A549 (cell line): ENCODE measurements at regions not wholly inside any gene's neighbourhood (a gene's known extent, or its start where the extent isn't known, plus 50 kb on each side); places are given as distances from the start of the nearest gene placed in this dataset.

Experiments
- ATAC-seq, 2 experiments: fragments of 200-7000 bp in 1 of 2; fragments of >200 bp in 1 of 2; cut with Nextera tagmentation in 1 of 2; cut with Tn5 transposase in 1 of 2; 3 replicates each; pipeline versions ENCODE4 v1.8.0 to v1.9.1; 2018 to 2020; ENCODE audit warnings: mild to moderate bottlenecking in 1 of 2, moderate library complexity in 1 of 2
- CTCF ChIA-PET: fragments of 300-600 bp; sonication (Branson Sonifier 250); formaldehyde crosslinking; extraction: SDS; loops from one replicate; lab custom pipeline; 2021; ENCODE audit warnings: antibody characterized with exemption, inconsistent platforms; lab: Yijun Ruan, JAX
- POLR2A ChIA-PET: fragments of 350-600 bp; formaldehyde crosslinking; extraction: SDS; loops from one replicate; lab custom pipeline; 2021; ENCODE audit warnings: antibody characterized with exemption, inconsistent platforms; lab: Yijun Ruan, JAX
- DNase-seq, 2 experiments: peaks; one replicate each; pipeline versions ENCODE4 v3.0.0 to v3.0.0-alpha.2; 2011 to 2016; ENCODE audit warnings: low read depth in 1 of 2, low spot score in 1 of 2
- FAIRE-seq: peaks from 2 replicates; lab custom pipeline; 2011; peaks lifted over from hg19 to GRCh38; lab: Jason Lieb, UNC
- H3K27ac ChIP-seq, 2 experiments: fragments of >200 bp; sonication (Bioruptor Twin); formaldehyde crosslinking; 3 replicates each; pipeline ENCODE4 v1.5.1; 2016 to 2017
- H3K4me1 ChIP-seq: fragments of >200 bp; sonication (Bioruptor Twin); formaldehyde crosslinking; 3 replicates; pipeline ENCODE4 v1.6.1; 2016
- H3K4me2 ChIP-seq: fragments of >200 bp; sonication (Bioruptor Twin); formaldehyde crosslinking; 3 replicates; pipeline ENCODE4 v1.6.1; 2016
- H3K4me3 ChIP-seq: fragments of >200 bp; sonication (Bioruptor Twin); formaldehyde crosslinking; 3 replicates; pipeline ENCODE4 v1.5.1; 2016
- H3K9me3 ChIP-seq: fragments of >200 bp; sonication (Bioruptor Twin); formaldehyde crosslinking; 3 replicates; pipeline ENCODE4 v1.6.1; 2016
- BHLHE40 ChIP-seq: IDR thresholded peaks from 2 replicates; pipeline ENCODE4 v1.6.1; 2012; ENCODE audit warnings: low read depth, low read length, inconsistent platforms
- CBX2 ChIP-seq: fragments of 200-600 bp; sonication (generic); IDR thresholded peaks from 2 replicates; pipeline ENCODE4 v1.6.1; 2016; ENCODE audit warnings: low read depth, mild to moderate bottlenecking, borderline replicate concordance
- CBX8 ChIP-seq: fragments of 200-600 bp; sonication (generic); IDR thresholded peaks from 2 replicates; pipeline ENCODE4 v1.6.1; 2016
- CHD4 ChIP-seq: fragments of 200-600 bp; sonication (generic); IDR thresholded peaks from 2 replicates; pipeline ENCODE4 v1.6.1; 2016; ENCODE audit warnings: antibody characterized with exemption, mild to moderate bottlenecking, borderline replicate concordance
- EHF ChIP-seq: fragments of 250-450 bp; sonication (Bioruptor Pico); IDR thresholded peaks from 2 replicates; pipeline ENCODE4 v1.5.0; 2020; ENCODE audit warnings: mild to moderate bottlenecking
- FOSB ChIP-seq: fragments of 250-450 bp; sonication (Bioruptor Pico); IDR thresholded peaks from 2 replicates; pipeline ENCODE4 v1.5.0; 2020; ENCODE audit warnings: mild to moderate bottlenecking, moderate library complexity
- FOXS1 ChIP-seq: fragments of 250-450 bp; sonication (Bioruptor Pico); IDR thresholded peaks from 2 replicates; pipeline ENCODE4 v1.5.0; 2020; ENCODE audit warnings: mild to moderate bottlenecking, moderate library complexity
- HEYL ChIP-seq: fragments of 250-450 bp; sonication (Bioruptor Pico); IDR thresholded peaks from 2 replicates; pipeline ENCODE4 v1.8.0; 2021; ENCODE audit warnings: mild to moderate bottlenecking, moderate library complexity
- HOXB5 ChIP-seq: fragments of 250-450 bp; sonication (Bioruptor Pico); IDR thresholded peaks from 2 replicates; pipeline ENCODE4 v1.5.0; 2020; ENCODE audit warnings: mild to moderate bottlenecking, moderate library complexity
- JUNB ChIP-seq: fragments of >200 bp; sonication (Bioruptor Twin); formaldehyde crosslinking; IDR thresholded peaks from 2 replicates; pipeline ENCODE4 v1.6.1; 2016
- KDM5A ChIP-seq: fragments of 200-600 bp; sonication (generic); IDR thresholded peaks from 2 replicates; pipeline ENCODE4 v1.6.1; 2016; ENCODE audit warnings: antibody characterized with exemption, mild to moderate bottlenecking
- MAFK ChIP-seq: fragments of 450-650 bp; IDR thresholded peaks from 2 replicates; pipeline ENCODE4 v1.6.1; 2014; ENCODE audit not compliant: partially characterized antibody
- MAX ChIP-seq: IDR thresholded peaks from 2 replicates; pipeline ENCODE4 v1.6.1; 2012
- NPAS2 ChIP-seq: fragments of 250-450 bp; sonication (Bioruptor Pico); IDR thresholded peaks from 2 replicates; pipeline ENCODE4 v1.8.0; 2022; ENCODE audit warnings: mild to moderate bottlenecking, moderate library complexity, borderline replicate concordance
- PBX3 ChIP-seq: IDR thresholded peaks from 2 replicates; pipeline ENCODE4 v1.6.1; 2012
- PHF8 ChIP-seq: fragments of 200-600 bp; sonication (generic); IDR thresholded peaks from 2 replicates; pipeline ENCODE4 v1.6.1; 2016; ENCODE audit warnings: low read depth, mild to moderate bottlenecking, antibody characterized with exemption, moderate library complexity, borderline replicate concordance
- POLR2A ChIP-seq: IDR thresholded peaks from 2 replicates; pipeline ENCODE4 v1.6.1; 2012; ENCODE audit warnings: mild to moderate bottlenecking, low read length
- POLR2AphosphoS2 ChIP-seq: conservative IDR thresholded peaks from 2 replicates; pipeline ENCODE4 v1.6.1; 2012; ENCODE audit warnings: low read length, improper control_type of control experiment, inconsistent platforms
- RAD21 ChIP-seq, 2 experiments: fragments of >200 bp in 1 of 2; sonication (Bioruptor Twin) in 1 of 2; formaldehyde crosslinking in 1 of 2; IDR thresholded peaks in 1 of 2; conservative IDR thresholded peaks in 1 of 2; 2 replicates in 1 of 2; 3 replicates in 1 of 2; pipeline ENCODE4 v1.6.1; 2012 to 2018; ENCODE audit warnings: inconsistent platforms in 1 of 2
- SMC3 ChIP-seq: fragments of >200 bp; sonication (Bioruptor Twin); formaldehyde crosslinking; IDR thresholded peaks from 3 replicates; pipeline ENCODE4 v1.6.1; 2018; ENCODE audit warnings: inconsistent platforms
- TFCP2L1 ChIP-seq: fragments of 250-450 bp; sonication (Bioruptor Pico); IDR thresholded peaks from 2 replicates; pipeline ENCODE4 v1.5.0; 2021; ENCODE audit warnings: mild to moderate bottlenecking
- USF2 ChIP-seq: fragments of 450-650 bp; IDR thresholded peaks from 2 replicates; pipeline ENCODE4 v1.6.1; 2014; ENCODE audit warnings: antibody characterized with exemption
- WGBS: methylation state at CpG from one replicate; pipeline ENCODE4 v1.1.6; 2017; ENCODE audit errors: missing lambda C conversion rate; 5-methylcytosine and 5-hydroxymethylcytosine counted together

GRCh38 chr20:18957328-18957727, 143.7 kb downstream of the SCP2D1 start:
- no peak for DNase-seq
- Histone ChIP-seq H3K4me1 (no peaks in the 10 kb centered on the region), H3K4me2 (no peak overlapping the region), H3K27ac (no peak overlapping the region), H3K4me3 (no peak overlapping the region), H3K9me3 (peaks cover 3% of the 10 kb centered on the region; the same call in 1 of the 3 replicates)
- ATAC-seq, result no peak
- WGBS, result 19% methylated on average over 2 of the region's 2 CpGs
- ChIA-PET CTCF (no interaction called here), POLR2A (no interaction called here)
- FAIRE-seq, result no peak
- no peak for TF ChIP-seq SMC3
- no peak for TF ChIP-seq CHD4
- TF ChIP-seq FOSB (CRISPR knock-in tag), result no peak
- no peak for TF ChIP-seq POLR2AphosphoS2
- TF ChIP-seq RAD21 (conservative IDR thresholded peaks at IDR 0.05 in 1 of 2, IDR thresholded peaks at IDR 0.05 in 1 of 2), result no peak
- TF ChIP-seq PBX3, result no peak
- TF ChIP-seq CBX2, result no peak
- TF ChIP-seq CBX8, result no peak
- TF ChIP-seq JUNB, result no peak
- no peak for TF ChIP-seq HOXB5
- no peak for TF ChIP-seq MAX
- no peak for TF ChIP-seq POLR2A

- WGBS, result 10% methylated on average over 5 of the region's 5 CpGs
- H3K4me1 ChIP-seq, result no peaks in the 10 kb centered on the region
- H3K9me3 ChIP-seq, result no peaks in the 10 kb centered on the region
- no peak overlapping the region for H3K4me3 ChIP-seq
- no peak overlapping the region for H3K4me2 ChIP-seq
- POLR2A ChIA-PET, result no interaction called here
- CTCF ChIA-PET, result no interaction called here
- DNase-seq (no peak), ATAC-seq (no peak), FAIRE-seq (no peak)
- no peak overlapping the region for H3K27ac ChIP-seq
- TF ChIP-seq BHLHE40, result no peak
- TF ChIP-seq FOXS1 (CRISPR knock-in tag), result no peak
- no peak for TF ChIP-seq EHF (CRISPR knock-in tag)
- TF ChIP-seq USF2, result no peak
- no peak for TF ChIP-seq HEYL (CRISPR knock-in tag)
- no peak for TF ChIP-seq NPAS2 (CRISPR knock-in tag)
- TF ChIP-seq TFCP2L1 (CRISPR knock-in tag), result no peak
- no peak for TF ChIP-seq PHF8
- TF ChIP-seq KDM5A, result no peak
- no peak for TF ChIP-seq POLR2A
- no peak for TF ChIP-seq MAFK
These were observed 157.5 kb downstream of the SCP2D1 start for GRCh38 chr20:18971121-18971520.

- H3K4me1 ChIP-seq, result no peaks in the 10 kb centered on the region
- ChIA-PET CTCF (no interaction called here), POLR2A (no interaction called here)
- DNase-seq (no peak), ATAC-seq (no peak), FAIRE-seq (no peak)
- no peaks in the 10 kb centered on the region for H3K9me3 ChIP-seq
- no peak for TF ChIP-seq CBX8
- no peak overlapping the region for H3K27ac ChIP-seq
- H3K4me2 ChIP-seq, result no peak overlapping the region
- no peak overlapping the region for H3K4me3 ChIP-seq
- 28% methylated on average over 2 of the region's 2 CpGs for WGBS
These were observed 158.0 kb downstream of the SCP2D1 start for GRCh38 chr20:18971574-18971973.
